Left renal pelvis (tissue), 4 donors: ENCODE measurements at regions not wholly inside any gene's neighbourhood (a gene's known extent, or its start where the extent isn't known, plus 50 kb on each side); places are given as distances from the start of the nearest gene placed in this dataset.

Source experiments
- DNase-seq, 4 donors: peaks; one replicate each; pipeline ENCODE4 v3.0.0-alpha.2; 2013; ENCODE audit warnings: low read depth in 4 of 4, low spot score in 3 of 4

DNA sequence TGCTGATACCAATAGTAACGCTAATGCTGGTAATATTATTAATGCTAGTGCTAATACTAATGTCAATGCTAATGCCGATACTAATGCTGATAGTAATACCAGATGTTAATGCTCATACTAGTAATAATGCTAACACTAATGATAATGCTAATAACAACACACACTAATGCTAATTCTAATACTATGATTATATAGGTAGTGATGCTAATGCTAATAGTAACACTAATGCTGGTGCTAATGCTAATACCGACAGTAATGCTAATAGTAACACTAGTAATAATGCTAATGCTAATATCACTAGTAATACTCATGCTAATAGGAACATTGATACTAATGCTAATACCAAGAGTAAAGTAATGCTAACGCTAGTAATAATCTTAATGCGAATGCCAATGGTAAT is 406.4 kb upstream of the RNF32 start:
- no peak for DNase-seq

DNA sequence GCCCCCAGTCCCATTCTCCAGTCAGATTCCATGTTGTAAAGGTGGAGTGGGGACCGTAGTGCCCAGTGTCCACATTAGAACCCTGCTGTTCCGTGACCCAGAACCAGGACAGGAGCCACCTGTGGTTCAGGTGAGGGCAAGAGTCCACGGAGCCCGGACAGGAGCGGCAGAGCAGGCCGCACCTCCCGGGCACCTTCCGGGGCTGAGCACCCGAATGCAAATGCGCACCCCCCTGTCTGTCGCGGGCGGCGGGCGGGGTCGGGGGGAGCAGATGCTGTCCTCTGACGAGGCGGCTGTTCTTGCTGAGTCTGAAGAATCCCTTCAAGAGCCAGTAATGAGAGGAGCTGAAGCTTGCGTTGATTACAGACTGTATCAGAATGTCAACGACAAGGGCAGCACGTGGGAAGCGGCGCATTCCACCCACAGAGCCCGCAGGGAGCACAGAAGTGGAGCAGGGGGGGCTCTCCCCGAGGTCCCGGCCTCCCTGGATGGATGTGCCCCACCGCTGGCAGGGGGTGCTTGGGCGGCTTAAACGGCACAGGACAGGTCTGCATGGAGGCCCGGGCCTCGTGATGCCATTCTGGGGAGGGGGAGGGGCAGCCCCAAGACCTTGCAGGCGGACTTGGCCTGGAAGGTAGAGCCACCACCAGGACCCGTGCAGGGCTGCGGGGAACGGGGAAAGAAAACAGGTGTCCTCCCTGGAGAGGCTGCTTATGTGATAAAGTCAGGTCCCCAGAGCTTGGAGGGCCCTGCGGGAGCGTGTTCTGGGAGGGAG is 407.5 kb upstream of the RNF32 start:
- DNase-seq: no peak

DNA sequence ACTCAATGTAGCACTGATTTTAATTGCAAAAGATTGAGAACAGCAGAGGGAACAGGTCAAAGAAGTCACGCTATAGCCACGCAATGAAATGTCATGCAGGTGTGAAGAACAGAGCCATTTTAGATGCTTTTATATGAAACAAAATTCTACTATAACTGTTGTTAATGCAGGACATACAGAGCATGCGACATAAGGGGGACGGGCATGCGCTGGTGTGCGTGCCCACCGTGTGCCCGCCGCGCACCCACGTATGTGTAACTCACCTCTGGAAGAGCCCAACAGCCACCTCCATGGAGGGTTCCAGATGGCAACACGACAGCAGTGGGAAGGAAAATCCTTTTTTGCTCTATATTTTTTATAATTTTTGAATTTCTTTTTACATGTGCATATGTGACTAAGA is 410.0 kb upstream of the RNF32 start:
- no peak for DNase-seq

DNA sequence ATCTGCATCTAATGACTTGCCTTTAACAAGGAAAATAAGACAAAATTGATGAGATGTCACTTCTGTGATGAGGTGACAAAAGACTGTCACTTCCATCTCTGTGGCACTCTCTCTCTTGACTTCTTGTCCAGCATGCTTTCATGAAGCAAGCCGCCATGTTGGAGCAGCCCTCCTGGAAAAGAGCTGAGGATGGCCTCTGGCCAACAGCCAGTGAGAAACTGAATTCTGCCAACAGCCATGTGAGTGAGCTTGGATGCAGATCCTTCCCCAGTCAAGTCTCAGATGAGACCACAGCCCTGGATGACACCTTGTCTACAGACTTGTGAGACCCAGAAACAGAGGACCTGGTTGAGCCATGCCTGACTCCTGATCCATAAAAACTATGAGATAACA is 412.6 kb upstream of the SHH start:
- DNase-seq: no peak

DNA sequence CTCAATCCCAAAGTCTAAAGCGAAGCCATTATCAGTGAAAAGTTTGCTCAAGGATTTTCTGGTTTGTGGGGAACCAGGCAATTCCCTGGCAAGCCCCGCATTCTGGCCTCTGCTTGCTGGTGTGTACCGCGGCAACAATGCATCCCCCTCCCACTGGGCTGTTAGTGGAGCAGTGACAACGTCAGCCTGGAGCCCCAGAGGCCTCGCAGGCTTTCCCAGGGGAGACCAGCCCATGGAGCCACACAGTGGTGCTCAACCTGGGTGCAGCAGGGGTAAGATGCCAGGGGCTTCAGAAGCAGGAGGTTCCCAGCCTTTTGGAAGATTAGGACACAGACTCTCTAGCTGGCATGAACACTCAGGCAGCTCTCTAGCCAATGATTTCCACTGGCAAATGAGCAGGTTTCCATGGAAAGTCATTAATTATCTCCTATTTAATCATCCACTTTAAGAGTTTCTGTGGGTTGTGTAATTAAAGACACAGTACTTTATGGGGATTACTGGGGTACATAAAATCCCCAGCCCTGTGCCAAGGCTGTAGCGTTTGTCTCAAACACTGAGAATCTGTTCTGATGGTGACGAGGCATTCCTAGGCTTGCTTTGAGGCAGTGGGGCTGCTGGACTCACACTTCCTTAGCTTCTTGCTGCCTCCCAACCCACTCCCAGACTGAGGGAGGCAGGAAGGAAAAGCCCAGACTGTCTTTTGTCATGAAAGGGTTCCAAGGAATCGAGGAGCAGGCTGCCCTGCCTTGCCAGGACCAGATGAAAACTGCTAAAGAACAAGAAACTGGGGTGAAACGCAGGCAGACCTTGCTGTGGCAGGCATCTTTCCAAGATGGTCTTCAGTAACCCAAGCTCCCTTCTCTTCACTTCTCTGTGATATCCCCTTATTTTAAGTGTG is 411.9 kb upstream of the SHH start:
- no peak for DNase-seq

DNA sequence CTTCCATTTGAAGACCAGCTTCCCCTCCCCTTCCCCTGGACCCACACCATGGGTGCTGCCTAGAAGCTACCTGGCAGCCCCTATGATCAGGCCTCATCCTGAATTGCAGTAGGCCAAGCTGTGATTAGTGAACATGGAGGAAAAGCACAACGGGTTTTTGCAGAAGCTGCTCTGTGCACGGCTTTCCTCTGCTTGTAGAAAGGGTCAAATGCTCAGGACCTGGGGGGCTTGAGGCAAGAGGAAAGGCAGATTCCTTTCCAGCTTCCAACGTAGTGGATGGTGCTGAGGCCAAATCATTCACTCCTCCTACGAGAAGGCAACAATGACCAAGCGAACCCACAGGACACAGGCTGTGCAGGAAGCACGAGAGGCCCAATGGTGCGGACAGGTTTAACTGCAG is 410.3 kb upstream of the SHH start:
- DNase-seq: no peak

DNA sequence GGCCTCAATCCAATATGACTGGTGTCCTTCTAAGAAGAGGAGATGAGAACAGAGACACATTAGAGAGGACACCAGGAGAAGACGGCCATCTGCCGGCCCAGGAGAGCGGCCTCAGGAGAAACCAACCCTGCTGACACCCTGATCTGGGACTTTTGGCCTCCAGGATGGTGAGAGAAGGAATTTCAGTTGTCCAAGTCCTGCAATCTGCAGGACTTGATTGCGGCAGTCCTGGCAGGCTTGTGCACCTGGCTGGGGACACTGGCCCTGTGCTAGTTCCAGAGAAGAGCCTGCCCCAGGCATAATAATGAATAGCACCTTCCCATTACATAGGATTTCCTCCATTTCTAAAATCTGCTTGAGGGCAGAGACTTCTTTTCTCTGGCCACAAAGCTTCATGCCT is 409.9 kb upstream of the SHH start:
- DNase-seq: no peak

DNA sequence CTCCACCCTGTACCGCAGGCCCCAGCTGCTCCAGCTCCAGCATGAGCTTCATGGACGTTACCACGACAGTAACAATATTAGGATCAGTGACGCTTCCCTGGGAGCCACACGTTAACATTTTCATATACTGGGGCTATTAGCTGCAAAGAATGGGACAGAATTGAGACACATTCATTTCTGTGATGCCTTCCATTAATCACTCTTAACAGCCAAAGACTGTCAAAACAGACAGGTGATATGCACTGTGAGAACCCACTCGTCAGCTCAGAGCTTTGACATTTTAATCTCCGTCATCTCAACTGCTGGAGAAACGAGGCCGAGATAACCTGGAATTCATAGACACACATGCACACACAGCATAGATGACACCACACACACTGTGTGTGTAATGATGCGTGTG is 408.4 kb upstream of the SHH start:
- no peak for DNase-seq

DNA sequence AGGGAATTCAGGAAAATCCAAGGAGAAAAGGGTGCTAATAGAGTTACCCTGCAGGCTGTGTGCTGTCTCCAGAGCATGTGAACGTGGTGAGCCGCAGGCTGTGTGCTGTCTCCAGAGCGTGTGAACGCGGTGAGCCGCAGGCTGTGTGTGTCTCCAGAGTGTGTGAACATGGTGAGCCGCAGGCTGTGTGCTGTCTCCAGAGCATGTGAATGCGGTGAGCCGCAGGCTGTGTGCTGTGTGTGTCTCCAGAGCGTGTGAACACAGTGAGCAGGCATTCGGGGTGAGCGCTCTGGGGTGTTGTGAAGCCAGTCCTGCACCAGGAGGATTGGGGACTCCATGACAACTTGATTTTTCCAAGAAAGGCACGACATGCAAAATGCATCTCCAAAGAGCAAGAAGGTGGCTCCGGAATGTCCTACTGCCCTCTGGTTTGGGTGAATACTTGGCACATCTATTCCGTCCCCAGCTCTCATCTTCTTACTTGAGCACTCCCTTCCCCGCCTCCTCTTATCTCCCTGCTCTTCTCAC is 407.9 kb upstream of the SHH start:
- DNase-seq: no peak

DNA sequence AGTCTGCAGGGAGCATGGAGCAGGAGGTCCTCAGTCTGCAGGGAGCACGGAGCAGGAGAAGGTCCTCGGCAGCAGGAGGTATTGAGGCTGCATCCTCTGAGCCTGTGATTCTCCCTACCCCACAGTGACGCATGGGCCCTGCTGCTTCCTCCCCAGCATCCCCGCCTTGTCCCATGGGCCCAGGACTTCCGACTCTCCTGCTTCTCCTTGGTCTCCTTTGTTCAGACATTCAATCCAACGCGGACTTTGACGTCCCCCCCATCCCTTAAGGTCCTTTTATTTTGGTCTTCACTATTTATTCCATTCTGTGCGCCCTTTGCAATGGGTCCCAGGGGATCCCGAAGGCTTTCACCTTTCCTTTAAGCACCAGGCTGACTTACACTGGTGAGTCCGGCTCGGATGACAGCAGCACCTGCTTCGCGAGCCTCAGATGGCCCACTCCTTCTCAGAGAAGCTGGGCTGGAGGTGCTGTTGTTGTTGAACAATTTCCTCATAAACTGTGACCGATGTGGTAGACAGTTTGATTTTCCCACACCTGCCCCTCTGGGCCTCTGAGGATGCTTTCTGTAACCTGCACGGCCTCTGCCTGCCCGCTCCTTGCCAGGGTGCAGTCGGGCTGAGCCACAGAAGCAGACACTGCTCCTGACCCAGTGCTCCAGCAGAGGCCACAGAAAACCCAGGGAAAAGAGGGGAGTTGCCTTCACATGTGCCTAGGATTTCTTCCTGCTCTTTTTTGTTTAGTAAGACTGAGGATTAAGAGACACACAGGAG is 407.2 kb upstream of the SHH start:
- DNase-seq: no peak

DNA sequence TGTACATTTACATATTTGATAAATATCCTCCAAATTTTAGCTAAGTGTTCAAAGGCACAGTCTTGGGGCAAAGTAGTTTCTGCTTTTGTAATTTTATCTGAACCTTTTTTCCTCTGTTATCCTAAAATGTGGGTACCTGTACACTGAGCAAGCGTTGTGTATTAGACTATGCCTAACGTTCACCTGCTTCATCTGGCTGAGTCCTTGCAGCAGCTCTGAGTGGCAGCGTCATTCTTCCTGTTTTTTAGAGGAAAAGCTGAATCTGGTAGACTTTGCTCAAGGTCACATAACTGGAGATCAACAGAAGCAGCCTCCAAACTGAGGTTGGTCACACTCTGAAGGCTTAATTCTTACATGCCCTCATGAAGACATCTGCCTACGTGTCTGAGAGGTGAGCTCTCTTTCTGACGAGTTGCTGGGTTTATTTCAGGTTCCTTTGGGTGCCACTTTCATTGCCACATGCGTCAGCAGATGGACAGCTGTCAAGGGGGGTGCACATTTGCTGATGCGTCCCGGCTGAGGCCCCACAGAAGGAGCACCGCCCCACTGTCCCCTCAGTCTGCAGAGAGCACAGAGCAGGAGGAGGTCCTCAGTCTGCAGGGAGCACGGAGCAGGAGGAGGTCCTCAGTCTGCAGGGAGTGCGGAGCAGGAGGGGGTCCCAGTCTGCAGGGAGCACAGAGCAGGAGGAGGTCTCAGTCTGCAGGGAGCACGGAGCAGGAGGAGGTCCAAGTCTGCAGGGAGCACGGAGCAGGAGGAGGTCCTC is 406.5 kb upstream of the SHH start:
- no peak for DNase-seq

DNA sequence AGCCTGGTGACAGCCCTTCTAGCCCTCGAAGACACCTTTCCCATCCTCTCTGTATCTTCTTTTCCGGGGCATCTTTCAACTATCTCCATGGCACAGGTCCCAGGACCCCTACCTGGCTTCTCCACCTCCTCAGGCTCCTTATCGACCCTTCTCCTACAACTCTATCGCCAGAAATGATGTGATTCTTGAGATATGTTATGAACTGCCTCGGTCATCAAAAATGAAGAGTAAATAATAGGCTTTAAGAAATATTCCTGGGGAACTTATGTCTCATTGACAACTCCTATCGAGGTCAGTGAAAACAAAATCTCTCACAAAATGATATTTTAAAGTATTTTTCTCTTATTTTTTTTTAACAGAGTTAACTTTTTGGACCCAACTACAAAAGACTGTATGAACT is 405.5 kb upstream of the SHH start:
- no peak for DNase-seq

DNA sequence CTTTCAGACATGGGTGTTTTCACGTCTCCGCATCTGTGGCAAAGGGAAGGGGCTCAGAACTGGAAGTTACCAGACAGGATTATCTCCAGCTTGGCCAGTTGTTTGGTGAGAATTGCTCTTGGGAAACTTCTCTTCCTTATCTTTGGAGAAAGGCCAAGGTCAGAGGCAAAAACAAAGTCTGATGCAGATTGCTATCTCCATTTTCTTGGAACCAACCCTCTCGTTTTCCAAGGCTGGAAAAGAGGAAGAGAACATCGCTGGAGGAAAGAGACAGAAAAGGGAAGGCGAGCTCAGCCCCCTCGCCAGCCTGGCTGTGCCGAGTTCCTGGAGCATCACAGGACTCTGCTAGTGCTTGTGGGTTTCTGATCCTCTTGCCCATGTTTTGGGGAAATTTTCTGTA is 396.8 kb upstream of the SHH start:
- DNase-seq: no peak

DNA sequence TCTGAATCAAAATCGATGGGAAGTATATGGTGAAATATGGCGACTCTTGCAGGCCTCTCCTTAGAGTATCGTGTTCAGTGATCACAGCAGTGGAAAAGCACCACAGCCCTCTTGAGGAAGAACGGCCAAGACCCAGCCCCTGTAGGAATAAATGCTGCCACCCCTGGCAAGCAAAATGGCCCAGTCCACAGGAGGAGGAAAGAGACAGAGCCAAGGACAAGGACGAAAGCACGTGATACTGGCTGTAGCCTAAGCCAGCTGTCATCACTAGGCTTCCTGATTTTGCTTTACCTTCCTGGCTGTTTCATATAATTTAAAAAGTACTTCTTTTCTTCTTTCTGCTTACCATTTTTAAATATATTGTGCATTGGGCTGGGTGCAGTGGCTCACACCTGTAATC is 395.0 kb upstream of the SHH start:
- DNase-seq: no peak

DNA sequence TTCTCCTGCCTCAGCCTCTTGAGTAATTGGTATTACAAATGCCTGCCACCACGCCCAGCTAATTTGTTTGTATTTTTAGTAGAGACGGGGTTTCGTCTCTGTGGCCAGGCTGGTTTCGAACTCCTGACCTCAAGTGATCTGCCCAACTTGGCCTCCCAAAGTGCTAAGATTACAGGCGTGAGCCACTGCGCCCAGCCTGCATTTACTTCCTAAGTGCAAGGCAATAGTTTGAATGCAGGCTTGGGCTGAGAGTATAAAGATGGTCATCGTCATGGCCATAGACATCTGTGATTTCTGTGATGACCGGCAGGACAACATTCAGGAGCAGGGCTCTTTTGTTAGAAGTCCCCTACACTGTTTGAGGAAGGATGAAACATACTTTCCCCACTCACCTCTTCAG is 393.9 kb upstream of the SHH start:
- DNase-seq: no peak

DNA sequence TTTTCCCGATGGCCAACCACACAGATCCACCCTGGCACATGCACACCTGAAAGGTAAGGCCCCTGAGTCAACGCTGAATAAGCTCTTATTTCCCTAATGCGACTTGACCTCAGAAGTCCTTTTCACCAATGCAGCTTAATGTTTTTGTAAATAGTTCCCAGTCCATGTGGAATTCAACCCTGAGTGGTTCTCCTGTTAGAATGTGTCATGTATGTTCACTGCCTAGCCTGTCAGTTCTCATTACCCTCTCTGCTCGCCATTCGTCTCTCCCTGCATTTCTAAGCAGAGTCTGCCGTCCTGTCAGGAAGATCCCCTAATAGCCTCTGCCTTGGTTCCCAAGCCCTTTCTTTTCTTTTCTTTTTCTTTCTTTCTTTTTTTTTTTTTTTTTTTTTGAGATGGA is 392.6 kb upstream of the SHH start:
- no peak for DNase-seq

DNA sequence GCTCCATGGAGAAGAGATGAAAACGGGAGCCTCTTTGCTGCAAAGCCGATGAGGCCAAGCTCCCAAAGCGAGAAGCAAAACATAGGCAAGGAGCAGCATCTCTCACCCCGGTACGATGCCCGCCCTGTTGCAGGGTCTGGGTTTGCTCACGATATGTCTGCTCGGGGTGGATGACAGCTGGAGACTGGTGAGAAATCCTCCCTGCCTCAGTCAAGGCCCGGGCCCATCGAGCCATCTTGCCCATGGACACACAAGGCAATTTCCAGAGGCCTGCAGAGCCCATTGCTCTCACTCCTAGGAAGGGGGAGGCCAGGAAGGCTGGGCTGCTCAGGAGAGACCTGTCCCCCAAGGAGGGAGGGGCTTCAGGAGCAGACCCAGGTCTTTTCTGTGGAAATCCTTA is 391.7 kb upstream of the SHH start:
- DNase-seq: no peak

DNA sequence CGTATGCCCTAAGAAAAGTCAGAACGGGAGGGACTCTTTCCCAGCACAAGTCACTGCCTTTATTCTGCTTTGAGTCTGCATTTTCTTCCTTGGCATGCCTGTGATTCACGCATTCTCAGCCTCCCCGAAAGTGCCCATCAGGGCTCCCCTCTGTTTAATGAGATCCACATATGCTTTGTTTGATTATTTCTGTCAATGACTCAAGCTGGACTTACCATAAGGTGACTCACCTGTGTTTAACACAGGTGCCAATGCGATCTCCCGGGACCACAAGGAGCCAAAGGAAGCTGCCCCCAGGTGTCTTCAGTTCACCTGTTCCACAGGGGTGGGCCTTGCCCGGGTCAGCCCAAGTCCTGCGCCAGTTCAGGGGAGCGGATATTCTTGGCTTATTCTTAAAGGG is 386.0 kb upstream of the SHH start:
- no peak for DNase-seq

DNA sequence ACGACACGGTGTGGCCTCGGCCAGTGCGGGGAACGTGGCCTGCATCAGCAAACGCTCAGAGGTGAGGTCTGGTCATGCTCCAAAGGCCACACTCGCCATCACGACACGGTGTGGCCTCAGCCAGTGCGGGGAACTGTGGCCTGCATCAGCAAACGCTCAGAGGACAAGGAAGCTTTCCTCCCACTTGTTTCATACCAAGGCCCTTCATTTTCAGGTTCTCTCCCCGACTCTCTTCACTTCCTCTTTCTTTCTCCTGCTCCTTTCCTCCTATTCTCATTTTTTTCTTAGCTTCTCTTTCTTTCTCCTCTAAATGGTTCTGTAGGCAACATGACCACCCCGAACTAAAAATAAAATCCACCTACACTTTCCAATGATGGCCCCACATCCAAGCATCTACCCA is 384.4 kb upstream of the SHH start:
- DNase-seq: no peak

DNA sequence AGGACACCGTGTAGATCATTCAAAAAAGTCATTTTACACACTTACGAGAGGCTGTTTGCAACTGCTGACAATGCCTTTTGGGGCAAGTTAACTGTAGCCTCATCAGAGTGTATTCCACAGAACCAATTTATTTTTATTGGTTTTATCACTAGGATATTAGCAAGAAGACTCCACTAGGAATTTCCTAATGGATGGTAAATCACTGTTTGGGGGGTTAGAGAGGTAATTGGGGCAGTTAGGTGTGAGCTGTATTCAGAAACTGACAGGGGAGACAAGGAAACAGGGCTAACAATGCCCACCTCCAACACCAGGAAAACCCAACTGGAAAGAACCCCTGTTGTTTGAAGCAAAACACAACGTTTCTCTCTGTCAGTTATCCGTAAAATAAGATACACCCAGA is 383.0 kb upstream of the SHH start:
- no peak for DNase-seq

DNA sequence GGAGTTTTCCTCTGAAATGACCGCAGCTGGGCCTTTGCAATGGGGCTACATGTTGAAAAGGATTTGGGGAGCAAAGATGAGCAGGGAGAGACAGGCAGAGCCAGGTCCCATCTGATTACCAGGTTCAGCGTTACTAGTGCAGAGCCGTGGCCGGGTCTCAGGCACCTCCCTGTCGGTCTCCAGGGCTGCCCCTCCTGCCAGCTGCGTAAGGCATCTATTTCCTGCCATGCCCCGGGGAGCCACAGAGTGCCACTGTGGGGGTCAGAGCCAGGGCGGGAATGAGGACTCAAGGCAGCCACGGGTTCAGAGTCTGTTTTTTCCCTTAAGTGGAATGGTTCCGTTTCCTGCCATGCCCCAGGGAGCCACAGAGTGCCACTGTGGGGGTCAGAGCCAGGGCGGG is 382.6 kb upstream of the SHH start:
- no peak for DNase-seq
